ENCODE measurements at regions not wholly inside any gene's neighbourhood (a gene's known extent, or its start where the extent isn't known, plus 50 kb on each side); places are given as distances from the start of the nearest gene placed in this dataset.

GRCh38 chr2:81672923-81673322 is 1368.4 kb upstream of the LRRTM1 start:
- TF ChIP-seq POLR2A (IDR thresholded peaks at IDR 0.05) (no peak), CTCF (IDR thresholded peaks at IDR 0.05) (no peak), EP300 (IDR thresholded peaks at IDR 0.05) (no peak)

Measured in ovary (tissue), 3 donors.